Naive thymus-derived CD8-positive, alpha-beta T cell (primary cell): ENCODE measurements at regions not wholly inside any gene's neighbourhood (a gene's known extent, or its start where the extent isn't known, plus 50 kb on each side); places are given as distances from the start of the nearest gene placed in this dataset.

Experiments used
- ATAC-seq, 2 donors: fragments of 150-1000 bp; cut with Tn5 transposase in 1 of 2; sonication (Bioruptor Pico), chemical (Tn5 transposase) in 1 of 2; 1 replicate in 1 of 2; 2 replicates in 1 of 2; pipeline ENCODE4 v1.10.0; 2021; ENCODE audit warnings: mild to moderate bottlenecking in 2 of 2, moderate library complexity in 2 of 2
- POLR2A ChIA-PET: fragments of 350-600 bp; sonication (Branson Sonifier 250); formaldehyde crosslinking; loops from one replicate; lab custom pipeline; 2021; ENCODE audit warnings: antibody characterized with exemption; lab: Charles Lee
- DNase-seq, 10 donors: peaks; one replicate each; pipeline versions ENCODE4 v3.0.0 to v3.0.0-alpha.2; 2020 to 2022
- H3K27ac Mint-ChIP-seq, 10 donors: one replicate each; pipeline ENCODE4 v1.8.0; 2020 to 2022; ENCODE audit warnings: mild to moderate bottlenecking in 10 of 10, mixed read lengths in 10 of 10, moderate library complexity in 4 of 10, inconsistent platforms in 1 of 10
- H3K27me3 Mint-ChIP-seq, 5 donors: one replicate each; pipeline ENCODE4 v1.8.0; 2021 to 2022; ENCODE audit warnings: mixed read lengths in 5 of 5
- H3K36me3 Mint-ChIP-seq, 3 donors: one replicate each; pipeline ENCODE4 v1.8.0; 2020 to 2022; ENCODE audit warnings: mixed read lengths in 3 of 3, mild to moderate bottlenecking in 2 of 3, inconsistent platforms in 1 of 3
- H3K4me1 Mint-ChIP-seq, 4 donors: one replicate each; pipeline ENCODE4 v1.8.0; 2021 to 2022; ENCODE audit warnings: mixed read lengths in 4 of 4
- H3K4me3 Mint-ChIP-seq, 10 donors: one replicate each; pipeline ENCODE4 v1.8.0; 2020 to 2022; ENCODE audit warnings: mild to moderate bottlenecking in 10 of 10, mixed read lengths in 10 of 10, moderate library complexity in 6 of 10, inconsistent platforms in 1 of 10
- H3K9me3 Mint-ChIP-seq, 9 donors: one replicate each; pipeline ENCODE4 v1.8.0; 2020 to 2022; ENCODE audit warnings: mixed read lengths in 9 of 9, mild to moderate bottlenecking in 3 of 9, inconsistent platforms in 1 of 9, moderate library complexity in 1 of 9

- H3K4me1 Mint-ChIP-seq = no peaks in the 10 kb centered on the region
- H3K36me3 Mint-ChIP-seq = no peaks in the 10 kb centered on the region
- H3K27me3 Mint-ChIP-seq = peaks cover 0 to 12% (median 5%) of the 10 kb centered on the region in 5 donors
- POLR2A ChIA-PET = no interaction called here
- H3K9me3 Mint-ChIP-seq = peaks cover 0 to 6% (median 2%) of the 10 kb centered on the region in 9 donors
- H3K27ac Mint-ChIP-seq = no peak overlapping the region
- H3K4me3 Mint-ChIP-seq = no peak overlapping the region
- DNase-seq = no peak
- no peak for ATAC-seq
These were observed 475.0 kb upstream of the SULF2 start for GRCh38 chr20:48260129-48260756.

- peaks cover 0 to 6% (median 2%) of the 10 kb centered on the region in 9 donors for H3K9me3 Mint-ChIP-seq
- POLR2A ChIA-PET = no interaction called here
- no peaks in the 10 kb centered on the region for H3K4me1 Mint-ChIP-seq
- no peaks in the 10 kb centered on the region for H3K36me3 Mint-ChIP-seq
- no peak for ATAC-seq
- no peak for DNase-seq
- no peak overlapping the region for H3K4me3 Mint-ChIP-seq
- H3K27me3 Mint-ChIP-seq = peaks cover 0 to 12% (median 5%) of the 10 kb centered on the region in 5 donors
- H3K27ac Mint-ChIP-seq = no peak overlapping the region
These were observed 474.2 kb upstream of the SULF2 start for GRCh38 chr20:48259456-48259855.

GRCh38 chr20:48257833-48258232 is 472.6 kb upstream of the SULF2 start:
- no peak for ATAC-seq
- POLR2A ChIA-PET = no interaction called here
- Mint-ChIP-seq H3K9me3 (peaks cover 0 to 6% (median 2%) of the 10 kb centered on the region in 9 donors), H3K4me1 (no peaks in the 10 kb centered on the region), H3K4me3 (no peak overlapping the region), H3K27me3 (peaks cover 0 to 20% (median 11%) of the 10 kb centered on the region in 5 donors), H3K27ac (no peak overlapping the region), H3K36me3 (no peaks in the 10 kb centered on the region)
- no peak for DNase-seq

- DNase-seq (no peak), ATAC-seq (no peak)
- no peak overlapping the region for H3K27ac Mint-ChIP-seq
- H3K27me3 Mint-ChIP-seq = peaks cover 9 to 22% (median 12%) of the 10 kb centered on the region in 5 donors
- H3K9me3 Mint-ChIP-seq = no peaks in the 10 kb centered on the region
- no peak overlapping the region for H3K4me3 Mint-ChIP-seq
- POLR2A ChIA-PET = no interaction called here
- no peaks in the 10 kb centered on the region for H3K36me3 Mint-ChIP-seq
- no peaks in the 10 kb centered on the region for H3K4me1 Mint-ChIP-seq
These were observed 462.7 kb upstream of the SULF2 start for GRCh38 chr20:48247961-48248360.

GRCh38 chr20:48246061-48246790 is 460.9 kb upstream of the SULF2 start:
- Mint-ChIP-seq H3K36me3 (no peaks in the 10 kb centered on the region), H3K27ac (no peak overlapping the region), H3K9me3 (no peaks in the 10 kb centered on the region), H3K4me1 (no peaks in the 10 kb centered on the region), H3K27me3 (peaks cover 2 to 20% (median 7%) of the 10 kb centered on the region in 5 donors), H3K4me3 (no peak overlapping the region)
- POLR2A ChIA-PET = no interaction called here
- ATAC-seq (no peak), DNase-seq (no peak)

- POLR2A ChIA-PET = no interaction called here
- peaks cover 0 to 18% (median 7%) of the 10 kb centered on the region in 5 donors for H3K27me3 Mint-ChIP-seq
- H3K9me3 Mint-ChIP-seq = no peaks in the 10 kb centered on the region
- DNase-seq (no peak), ATAC-seq (no peak)
- H3K27ac Mint-ChIP-seq = no peak overlapping the region
- H3K4me1 Mint-ChIP-seq = no peaks in the 10 kb centered on the region
- no peaks in the 10 kb centered on the region for H3K36me3 Mint-ChIP-seq
- H3K4me3 Mint-ChIP-seq = no peak overlapping the region
These were observed 457.3 kb upstream of the SULF2 start for GRCh38 chr20:48242623-48243022.

- Mint-ChIP-seq H3K36me3 (no peaks in the 10 kb centered on the region), H3K27me3 (peaks cover 0 to 18% (median 7%) of the 10 kb centered on the region in 5 donors), H3K4me3 (no peak overlapping the region), H3K9me3 (no peaks in the 10 kb centered on the region), H3K27ac (no peak overlapping the region), H3K4me1 (no peaks in the 10 kb centered on the region)
- POLR2A ChIA-PET = no interaction called here
- ATAC-seq = no peak
- no peak for DNase-seq
These were observed 456.2 kb upstream of the SULF2 start for GRCh38 chr20:48241482-48241881.

GRCh38 chr20:48238781-48239180 is 453.5 kb upstream of the SULF2 start:
- no peaks in the 10 kb centered on the region for H3K36me3 Mint-ChIP-seq
- DNase-seq = no peak
- POLR2A ChIA-PET = no interaction called here
- no peak overlapping the region for H3K27ac Mint-ChIP-seq
- ATAC-seq = no peak
- peaks cover 0 to 6% (median 0%) of the 10 kb centered on the region in 9 donors for H3K9me3 Mint-ChIP-seq
- peaks cover 0 to 18% (median 8%) of the 10 kb centered on the region in 5 donors for H3K27me3 Mint-ChIP-seq
- no peak overlapping the region for H3K4me3 Mint-ChIP-seq
- H3K4me1 Mint-ChIP-seq = no peaks in the 10 kb centered on the region

- Mint-ChIP-seq H3K4me1 (no peaks in the 10 kb centered on the region), H3K9me3 (peaks cover 0 to 6% (median 0%) of the 10 kb centered on the region in 9 donors), H3K36me3 (no peaks in the 10 kb centered on the region), H3K27me3 (peaks cover 0 to 18% (median 8%) of the 10 kb centered on the region in 5 donors), H3K4me3 (no peak overlapping the region), H3K27ac (no peak overlapping the region)
- POLR2A ChIA-PET = no interaction called here
- ATAC-seq = no peak
- no peak for DNase-seq
These were observed 453.0 kb upstream of the SULF2 start for GRCh38 chr20:48238326-48238725.

GRCh38 chr20:48236000-48236970 is 451.0 kb upstream of the SULF2 start:
- Mint-ChIP-seq H3K36me3 (peaks cover 0 to 9% (median 0%) of the 10 kb centered on the region in 3 donors), H3K9me3 (peaks cover 0 to 23% (median 9%) of the 10 kb centered on the region in 9 donors), H3K4me1 (no peaks in the 10 kb centered on the region), H3K27me3 (peaks cover 0 to 9% (median 5%) of the 10 kb centered on the region in 5 donors), H3K4me3 (no peak overlapping the region), H3K27ac (no peak overlapping the region)
- POLR2A ChIA-PET = no interaction called here
- ATAC-seq = no peak
- DNase-seq = no peak

- Mint-ChIP-seq H3K4me3 (no peak overlapping the region), H3K4me1 (no peaks in the 10 kb centered on the region), H3K9me3 (peaks cover 0 to 34% (median 10%) of the 10 kb centered on the region in 9 donors), H3K27ac (no peak overlapping the region), H3K27me3 (peaks cover 0 to 9% (median 4%) of the 10 kb centered on the region in 5 donors), H3K36me3 (peaks cover 0 to 11% (median 0%) of the 10 kb centered on the region in 3 donors)
- POLR2A ChIA-PET = no interaction called here
- no peak for ATAC-seq
- no peak for DNase-seq
These were observed 449.7 kb upstream of the SULF2 start for GRCh38 chr20:48234951-48235350.

GRCh38 chr20:48231253-48231930 is 446.1 kb upstream of the SULF2 start:
- H3K4me1 Mint-ChIP-seq = no peaks in the 10 kb centered on the region
- H3K27ac Mint-ChIP-seq = no peak overlapping the region
- H3K9me3 Mint-ChIP-seq = peaks cover 2 to 46% (median 14%) of the 10 kb centered on the region in 9 donors
- ATAC-seq (no peak), DNase-seq (no peak)
- peaks cover 3 to 7% (median 6%) of the 10 kb centered on the region in 5 donors for H3K27me3 Mint-ChIP-seq
- peaks cover 0 to 24% (median 2%) of the 10 kb centered on the region in 3 donors for H3K36me3 Mint-ChIP-seq
- POLR2A ChIA-PET = no interaction called here
- peak overlapping the region in 1 of 10 donors; percentile 56 for H3K4me3 Mint-ChIP-seq
